ENCODE measurements at regions not wholly inside any gene's neighbourhood (a gene's known extent, or its start where the extent isn't known, plus 50 kb on each side); places are given as distances from the start of the nearest gene placed in this dataset.

DNA sequence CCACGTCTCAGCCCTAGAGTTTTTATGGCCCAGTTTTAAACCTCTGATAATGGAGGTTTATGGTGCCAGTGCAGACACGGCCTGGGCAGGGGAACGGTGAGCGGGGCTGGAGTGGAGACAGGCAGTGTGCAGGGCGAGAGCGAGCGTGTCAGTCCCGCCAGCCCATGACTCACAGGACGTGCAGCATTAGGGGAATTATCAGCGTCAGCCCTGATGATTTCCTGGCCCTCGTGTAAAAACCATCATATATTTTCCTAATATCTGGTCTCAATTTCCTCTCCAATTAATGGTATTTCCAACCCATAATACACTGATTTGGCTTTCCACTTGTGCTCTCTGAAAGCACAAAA, 104.6 kb upstream of the VSTM2B start:
- DNase-seq = no peak
- Histone ChIP-seq H3K36me3 (ENCODE audit: control insufficient read depth in 2 of 3, insufficient read depth in 3 of 3, low read length in 3 of 3) (no peaks in the 10 kb centered on the region), H3K4me1 (ENCODE audit: control insufficient read depth in 2 of 3, insufficient read depth in 2 of 3, low read depth in 1 of 3, low read length in 3 of 3) (no peaks in the 10 kb centered on the region), H3K27me3 (ENCODE audit: control insufficient read depth, insufficient read depth, low read length) (no peaks in the 10 kb centered on the region), H3K27ac (ENCODE audit: low read depth in 2 of 2, low read length in 2 of 2) (no peak overlapping the region), H3K9ac (ENCODE audit: low read length in 3 of 3) (no peak overlapping the region), H3K4me3 (ENCODE audit: low read length in 3 of 3) (no peak overlapping the region), H3K9me3 (ENCODE audit: control insufficient read depth in 2 of 3, insufficient read depth in 1 of 3, low read length in 3 of 3) (no peaks in the 10 kb centered on the region)
- TF ChIP-seq CTCF (IDR thresholded peaks at IDR 0.05; ENCODE audit: borderline replicate concordance, extremely low read depth, insufficient read depth) = no peak
- FAIRE-seq = no peak
- intact Hi-C loops (cut with DNase I) = no loop called here

DNA sequence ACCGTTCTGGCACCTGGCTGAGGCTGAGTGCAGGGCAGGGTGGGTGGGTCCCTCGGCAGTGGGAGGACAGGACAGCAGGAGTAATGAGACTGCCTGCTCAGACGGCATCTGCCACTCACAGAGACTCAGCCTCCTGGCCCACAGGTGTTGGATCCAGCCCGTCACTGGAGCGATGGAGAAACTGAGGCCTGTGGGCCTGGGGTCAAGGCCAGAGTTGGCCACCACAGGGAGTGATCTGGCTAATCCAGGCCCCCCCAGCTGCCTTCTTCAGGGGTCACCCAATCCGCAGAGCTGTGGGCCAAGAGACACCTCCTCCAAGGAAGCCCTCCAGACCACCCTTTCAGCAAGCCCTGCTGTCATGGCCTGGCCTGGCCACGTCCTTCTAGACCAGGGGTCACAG, 103.7 kb upstream of the VSTM2B start:
- no peaks in the 10 kb centered on the region for H3K36me3 ChIP-seq (ENCODE audit: control insufficient read depth in 2 of 3, insufficient read depth in 3 of 3, low read length in 3 of 3)
- H3K4me3 ChIP-seq (ENCODE audit: low read length in 3 of 3) = no peak overlapping the region
- H3K9me3 ChIP-seq (ENCODE audit: control insufficient read depth in 2 of 3, insufficient read depth in 1 of 3, low read length in 3 of 3) = no peaks in the 10 kb centered on the region
- H3K4me1 ChIP-seq (ENCODE audit: control insufficient read depth in 2 of 3, insufficient read depth in 2 of 3, low read depth in 1 of 3, low read length in 3 of 3) = no peaks in the 10 kb centered on the region
- H3K9ac ChIP-seq (ENCODE audit: low read length in 3 of 3) = no peak overlapping the region
- H3K27me3 ChIP-seq (ENCODE audit: control insufficient read depth, insufficient read depth, low read length) = no peaks in the 10 kb centered on the region
- H3K27ac ChIP-seq (ENCODE audit: low read depth in 2 of 2, low read length in 2 of 2) = no peak overlapping the region
- intact Hi-C loops (cut with DNase I) = no loop called here
- DNase-seq (no peak), FAIRE-seq (no peak)
- TF ChIP-seq CTCF (IDR thresholded peaks at IDR 0.05; ENCODE audit: borderline replicate concordance, extremely low read depth, insufficient read depth) = no peak

DNA sequence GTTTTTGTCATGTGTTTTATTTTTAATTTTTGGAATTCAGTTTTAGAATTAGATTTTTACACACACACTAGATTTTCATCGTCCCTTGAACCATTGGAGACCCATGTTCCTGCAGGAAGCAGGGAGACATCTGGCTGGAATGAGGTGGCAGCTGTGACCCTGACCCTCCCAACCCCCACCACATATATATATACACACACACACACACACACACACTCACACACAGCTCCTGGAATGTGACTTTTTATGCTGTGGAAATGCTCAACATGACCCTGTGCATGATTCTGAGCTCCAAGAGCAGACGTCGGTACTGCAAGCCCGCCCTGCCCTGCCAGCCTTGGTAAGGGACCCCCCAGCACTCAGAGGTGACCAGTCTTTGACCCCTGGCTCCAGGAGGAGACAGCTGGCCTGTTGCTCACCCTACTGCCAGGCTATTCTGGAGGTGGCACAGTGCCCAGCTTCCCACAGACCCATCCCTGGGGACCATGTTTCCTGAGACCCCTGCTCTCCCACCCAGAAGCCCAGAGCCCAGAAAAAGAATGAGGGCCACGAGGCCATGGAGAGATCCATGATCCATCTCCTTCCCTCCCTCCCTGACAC, 103.2 kb upstream of the VSTM2B start:
- H3K27me3 ChIP-seq (ENCODE audit: control insufficient read depth, insufficient read depth, low read length) = no peaks in the 10 kb centered on the region
- no peak overlapping the region for H3K9ac ChIP-seq (ENCODE audit: low read length in 3 of 3)
- no peak overlapping the region for H3K27ac ChIP-seq (ENCODE audit: low read depth in 2 of 2, low read length in 2 of 2)
- no peaks in the 10 kb centered on the region for H3K4me1 ChIP-seq (ENCODE audit: control insufficient read depth in 2 of 3, insufficient read depth in 2 of 3, low read depth in 1 of 3, low read length in 3 of 3)
- DNase-seq (peak in 3 of 5 donors; percentile 5 to 53 (median 34)), FAIRE-seq (no peak)
- H3K9me3 ChIP-seq (ENCODE audit: control insufficient read depth in 2 of 3, insufficient read depth in 1 of 3, low read length in 3 of 3) = no peaks in the 10 kb centered on the region
- no peak overlapping the region for H3K4me3 ChIP-seq (ENCODE audit: low read length in 3 of 3)
- intact Hi-C loops (cut with DNase I) = no loop called here
- no peaks in the 10 kb centered on the region for H3K36me3 ChIP-seq (ENCODE audit: control insufficient read depth in 2 of 3, insufficient read depth in 3 of 3, low read length in 3 of 3)
- no peak for TF ChIP-seq CTCF (IDR thresholded peaks at IDR 0.05; ENCODE audit: borderline replicate concordance, extremely low read depth, insufficient read depth)

GRCh38 chr19:29428071-29428470, 97.7 kb upstream of the VSTM2B start:
- Histone ChIP-seq H3K9ac (ENCODE audit: low read length in 3 of 3) (no peak overlapping the region), H3K27me3 (ENCODE audit: control insufficient read depth, insufficient read depth, low read length) (no peaks in the 10 kb centered on the region), H3K4me3 (ENCODE audit: low read length in 3 of 3) (no peak overlapping the region), H3K36me3 (ENCODE audit: control insufficient read depth in 2 of 3, insufficient read depth in 3 of 3, low read length in 3 of 3) (no peaks in the 10 kb centered on the region), H3K27ac (ENCODE audit: low read depth in 2 of 2, low read length in 2 of 2) (no peak overlapping the region), H3K9me3 (ENCODE audit: control insufficient read depth in 2 of 3, insufficient read depth in 1 of 3, low read length in 3 of 3) (no peaks in the 10 kb centered on the region), H3K4me1 (ENCODE audit: control insufficient read depth in 2 of 3, insufficient read depth in 2 of 3, low read depth in 1 of 3, low read length in 3 of 3) (no peaks in the 10 kb centered on the region)
- FAIRE-seq (no peak), DNase-seq (no peak)
- TF ChIP-seq CTCF (IDR thresholded peaks at IDR 0.05; ENCODE audit: borderline replicate concordance, extremely low read depth, insufficient read depth) = no peak
- intact Hi-C loops (cut with DNase I) = no loop called here
